ENCODE measurements at regions not wholly inside any gene's neighbourhood (a gene's known extent, or its start where the extent isn't known, plus 50 kb on each side); places are given as distances from the start of the nearest gene placed in this dataset.

DNA sequence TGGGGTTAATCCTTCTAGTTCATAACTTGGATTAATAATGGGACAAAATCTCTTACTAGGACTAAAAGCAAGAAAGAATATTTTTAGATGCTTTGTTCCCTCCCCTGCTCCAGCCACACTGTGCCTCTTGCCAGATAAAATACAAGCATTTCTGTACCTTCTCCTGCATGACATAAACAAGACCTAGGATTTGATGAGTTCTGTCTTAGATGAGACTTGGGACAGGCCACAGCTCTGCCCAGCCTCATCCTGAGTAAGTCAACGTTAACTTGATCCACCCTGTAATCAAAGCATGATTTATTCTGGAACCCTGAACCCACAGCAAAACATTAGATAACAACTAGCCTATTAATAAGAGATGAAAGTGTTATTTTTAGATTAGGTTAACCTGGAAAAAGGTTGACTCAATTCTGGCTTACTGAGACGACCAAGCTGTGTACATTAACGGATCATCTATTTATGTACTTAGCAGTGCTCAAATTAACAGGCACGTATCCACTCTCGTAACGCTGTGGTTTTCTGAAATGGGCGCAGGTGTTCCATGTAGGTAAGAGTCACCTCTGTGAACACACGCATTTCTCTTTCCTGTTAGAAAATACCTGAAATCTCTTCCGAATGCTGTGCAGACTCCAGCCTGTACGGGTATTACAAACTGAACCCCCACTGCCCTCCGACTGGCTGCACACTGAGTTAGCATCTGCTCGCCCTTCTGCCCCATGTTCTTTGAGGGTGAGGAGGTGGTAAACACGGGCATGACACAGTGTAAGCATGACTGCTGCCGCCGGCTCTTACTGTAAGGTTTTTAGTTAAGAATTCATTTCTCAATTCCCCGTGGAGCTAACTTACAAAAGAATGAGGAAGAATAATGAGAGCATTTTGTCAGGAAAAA lies 132.1 kb upstream of the FOXQ1 start:
- no peaks in the 10 kb centered on the region for H3K36me3 Mint-ChIP-seq
- Histone ChIP-seq H3K27me3 (ENCODE audit: control insufficient read depth in 2 of 2, insufficient read depth in 2 of 2, low read length in 2 of 2) (no peaks in the 10 kb centered on the region), H3K4me1 (ENCODE audit: control insufficient read depth in 2 of 2, insufficient read depth in 2 of 2, low read length in 2 of 2) (no peaks in the 10 kb centered on the region), H3K4me3 (ENCODE audit: low read length) (no peak overlapping the region), H3K9me3 (ENCODE audit: control insufficient read depth in 2 of 3, low read length in 3 of 3) (no peaks in the 10 kb centered on the region), H3K36me3 (ENCODE audit: control insufficient read depth in 2 of 3, insufficient read depth in 3 of 3, low read length in 3 of 3) (no peaks in the 10 kb centered on the region), H3K27ac (ENCODE audit: low read depth, low read length) (no peak overlapping the region)
- DNase-seq, result no peak
- no peak overlapping the region for H3K27ac Mint-ChIP-seq
- intact Hi-C loops (cut with micrococcal nuclease), result no loop called here
- ChIA-PET CTCF (interaction anchor here (0.6 kb wide), 1 partner anchor 108 kb away, joined by 4 read pairs; no protein-coding TSS in a partner anchor), POLR2A (no interaction called here)
- no peak overlapping the region for H3K4me3 Mint-ChIP-seq
- no peaks in the 10 kb centered on the region for H3K4me1 Mint-ChIP-seq
- ATAC-seq, result no peak
- H3K9me3 Mint-ChIP-seq, result peaks cover 0 to 4% (median 0%) of the 10 kb centered on the region in 11 donors
- peaks cover 5 to 47% (median 21%) of the 10 kb centered on the region in 5 donors for H3K27me3 Mint-ChIP-seq

DNA sequence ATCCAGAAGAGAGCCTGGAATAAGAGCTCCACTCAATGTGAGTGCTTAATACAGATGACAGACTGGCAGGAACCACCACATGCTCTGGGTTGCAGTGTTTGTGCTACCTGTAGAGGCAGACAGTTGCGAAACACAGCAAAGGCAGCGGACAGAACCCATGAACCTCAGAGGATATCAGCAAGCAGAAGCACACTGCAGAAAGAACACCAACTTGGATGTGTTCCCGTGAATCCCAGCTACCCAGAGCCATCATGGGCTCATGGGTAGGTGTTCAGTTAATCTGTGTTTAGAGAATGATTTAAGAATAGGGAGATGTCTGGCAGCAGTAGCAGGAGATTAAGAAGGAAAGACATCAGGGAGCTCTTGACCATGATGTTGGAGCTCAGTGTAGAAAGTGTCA lies 133.3 kb upstream of the FOXQ1 start:
- no peaks in the 10 kb centered on the region for H3K9me3 ChIP-seq (ENCODE audit: control insufficient read depth in 2 of 3, low read length in 3 of 3)
- no peak for ATAC-seq
- ChIA-PET POLR2A (no interaction called here), CTCF (no interaction called here)
- H3K27me3 Mint-ChIP-seq, result peaks cover 5 to 47% (median 21%) of the 10 kb centered on the region in 5 donors
- no peaks in the 10 kb centered on the region for H3K36me3 Mint-ChIP-seq
- H3K27ac Mint-ChIP-seq, result no peak overlapping the region
- peaks cover 0 to 4% (median 0%) of the 10 kb centered on the region in 11 donors for H3K9me3 Mint-ChIP-seq
- no peak for DNase-seq
- H3K4me1 ChIP-seq (ENCODE audit: control insufficient read depth in 2 of 2, insufficient read depth in 2 of 2, low read length in 2 of 2), result no peaks in the 10 kb centered on the region
- no peaks in the 10 kb centered on the region for H3K4me1 Mint-ChIP-seq
- H3K27me3 ChIP-seq (ENCODE audit: control insufficient read depth in 2 of 2, insufficient read depth in 2 of 2, low read length in 2 of 2), result no peaks in the 10 kb centered on the region
- intact Hi-C loops (cut with micrococcal nuclease), result no loop called here
- no peaks in the 10 kb centered on the region for H3K36me3 ChIP-seq (ENCODE audit: control insufficient read depth in 2 of 3, insufficient read depth in 3 of 3, low read length in 3 of 3)
- H3K27ac ChIP-seq (ENCODE audit: low read depth, low read length), result no peak overlapping the region
- no peak overlapping the region for H3K4me3 ChIP-seq (ENCODE audit: low read length)
- no peak overlapping the region for H3K4me3 Mint-ChIP-seq

DNA sequence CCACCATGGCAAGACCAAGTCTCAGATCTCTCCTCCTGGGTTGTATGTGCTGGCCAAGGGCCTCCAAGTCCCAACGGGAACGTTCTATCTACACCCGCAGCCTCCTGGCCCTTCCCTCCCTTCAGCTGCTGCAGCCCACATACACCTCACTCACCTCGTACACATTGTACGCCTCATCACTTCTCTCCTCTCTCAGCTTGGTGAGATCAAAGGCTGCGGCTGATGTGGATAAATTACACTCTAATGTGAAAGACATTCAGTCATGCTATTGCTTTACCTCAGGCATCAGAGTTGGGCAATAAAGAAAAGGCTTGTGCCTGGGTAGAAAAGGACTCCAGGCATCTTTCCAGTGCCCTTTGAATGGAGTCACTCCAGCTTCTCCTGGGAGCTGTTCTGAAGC lies 135.3 kb upstream of the FOXQ1 start:
- H3K4me3 Mint-ChIP-seq, result no peak overlapping the region
- H3K27me3 Mint-ChIP-seq, result peaks cover 5 to 39% (median 21%) of the 10 kb centered on the region in 5 donors
- CTCF ChIA-PET, result no interaction called here
- POLR2A ChIA-PET, result no interaction called here
- Histone ChIP-seq H3K4me3 (ENCODE audit: low read length) (no peak overlapping the region), H3K4me1 (ENCODE audit: control insufficient read depth in 2 of 2, insufficient read depth in 2 of 2, low read length in 2 of 2) (no peaks in the 10 kb centered on the region), H3K27me3 (ENCODE audit: control insufficient read depth in 2 of 2, insufficient read depth in 2 of 2, low read length in 2 of 2) (no peaks in the 10 kb centered on the region), H3K9me3 (ENCODE audit: control insufficient read depth in 2 of 3, low read length in 3 of 3) (no peaks in the 10 kb centered on the region), H3K27ac (ENCODE audit: low read depth, low read length) (no peak overlapping the region), H3K36me3 (ENCODE audit: control insufficient read depth in 2 of 3, insufficient read depth in 3 of 3, low read length in 3 of 3) (no peaks in the 10 kb centered on the region)
- intact Hi-C loops (cut with micrococcal nuclease), result no loop called here
- no peak overlapping the region for H3K27ac Mint-ChIP-seq
- H3K9me3 Mint-ChIP-seq, result peaks cover 0 to 6% (median 0%) of the 10 kb centered on the region in 11 donors
- no peaks in the 10 kb centered on the region for H3K4me1 Mint-ChIP-seq
- DNase-seq (no peak), ATAC-seq (no peak)
- H3K36me3 Mint-ChIP-seq, result no peaks in the 10 kb centered on the region

DNA sequence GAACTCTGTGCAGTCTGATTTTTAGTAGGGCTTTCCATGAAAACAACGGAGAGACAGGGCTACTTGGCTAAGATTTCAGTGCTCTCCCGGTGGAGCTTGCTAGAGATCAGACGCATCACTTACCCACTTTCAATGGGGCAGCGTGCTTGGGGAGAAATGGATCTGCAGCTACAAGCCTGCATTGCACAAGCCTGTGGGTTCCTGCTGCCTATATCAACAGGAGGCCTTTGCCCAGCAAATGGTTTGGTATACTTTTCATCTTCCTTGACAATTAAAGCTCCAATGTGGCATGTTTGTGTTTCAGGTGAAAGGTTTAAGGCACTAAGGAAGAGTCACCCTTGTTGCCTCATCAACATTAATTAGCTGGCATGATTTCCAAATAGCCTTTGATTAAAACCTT lies 136.0 kb upstream of the FOXQ1 start:
- H3K27ac ChIP-seq (ENCODE audit: low read depth, low read length), result no peak overlapping the region
- intact Hi-C loops (cut with micrococcal nuclease), result no loop called here
- no peak overlapping the region for H3K27ac Mint-ChIP-seq
- no peak overlapping the region for H3K4me3 ChIP-seq (ENCODE audit: low read length)
- no peaks in the 10 kb centered on the region for H3K4me1 Mint-ChIP-seq
- DNase-seq (no peak), ATAC-seq (no peak)
- peaks cover 5 to 36% (median 21%) of the 10 kb centered on the region in 5 donors for H3K27me3 Mint-ChIP-seq
- H3K9me3 Mint-ChIP-seq, result peaks cover 0 to 6% (median 0%) of the 10 kb centered on the region in 11 donors
- H3K36me3 Mint-ChIP-seq, result no peaks in the 10 kb centered on the region
- H3K9me3 ChIP-seq (ENCODE audit: control insufficient read depth in 2 of 3, low read length in 3 of 3), result no peaks in the 10 kb centered on the region
- CTCF ChIA-PET, result no interaction called here
- H3K4me1 ChIP-seq (ENCODE audit: control insufficient read depth in 2 of 2, insufficient read depth in 2 of 2, low read length in 2 of 2), result no peaks in the 10 kb centered on the region
- no peak overlapping the region for H3K4me3 Mint-ChIP-seq
- POLR2A ChIA-PET, result no interaction called here
- no peaks in the 10 kb centered on the region for H3K36me3 ChIP-seq (ENCODE audit: control insufficient read depth in 2 of 3, insufficient read depth in 3 of 3, low read length in 3 of 3)
- no peaks in the 10 kb centered on the region for H3K27me3 ChIP-seq (ENCODE audit: control insufficient read depth in 2 of 2, insufficient read depth in 2 of 2, low read length in 2 of 2)

DNA sequence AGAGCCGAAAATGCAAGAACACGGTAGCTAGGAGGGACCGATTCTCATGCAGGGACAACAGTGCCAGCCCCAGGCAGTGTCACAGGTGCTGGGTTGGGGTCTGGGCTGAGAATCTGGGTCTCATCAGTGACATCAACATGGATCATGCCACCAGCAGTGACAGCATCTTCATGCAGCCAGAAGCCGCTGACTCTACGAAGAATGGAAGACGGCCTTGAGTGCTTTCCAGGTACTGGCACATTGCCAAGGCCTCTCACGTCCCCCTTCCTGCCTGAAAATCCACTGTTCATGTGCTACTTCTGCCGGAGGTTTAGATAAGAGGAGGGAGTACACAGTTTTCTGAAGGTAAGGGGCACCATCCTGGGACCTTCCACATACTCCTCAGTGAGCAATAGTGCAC lies 141.1 kb upstream of the FOXQ1 start:
- intact Hi-C loops (cut with micrococcal nuclease), result no loop called here
- no peak overlapping the region for H3K27ac Mint-ChIP-seq
- POLR2A ChIA-PET, result no interaction called here
- CTCF ChIA-PET, result no interaction called here
- no peak overlapping the region for H3K4me3 ChIP-seq (ENCODE audit: low read length)
- H3K4me1 Mint-ChIP-seq, result no peaks in the 10 kb centered on the region
- peaks cover 0 to 27% (median 15%) of the 10 kb centered on the region in 5 donors for H3K27me3 Mint-ChIP-seq
- no peaks in the 10 kb centered on the region for H3K4me1 ChIP-seq (ENCODE audit: control insufficient read depth in 2 of 2, insufficient read depth in 2 of 2, low read length in 2 of 2)
- H3K9me3 ChIP-seq (ENCODE audit: control insufficient read depth in 2 of 3, low read length in 3 of 3), result no peaks in the 10 kb centered on the region
- H3K36me3 Mint-ChIP-seq, result no peaks in the 10 kb centered on the region
- no peak for ATAC-seq
- H3K4me3 Mint-ChIP-seq, result no peak overlapping the region
- no peak overlapping the region for H3K27ac ChIP-seq (ENCODE audit: low read depth, low read length)
- H3K27me3 ChIP-seq (ENCODE audit: control insufficient read depth in 2 of 2, insufficient read depth in 2 of 2, low read length in 2 of 2), result no peaks in the 10 kb centered on the region
- no peaks in the 10 kb centered on the region for H3K36me3 ChIP-seq (ENCODE audit: control insufficient read depth in 2 of 3, insufficient read depth in 3 of 3, low read length in 3 of 3)
- DNase-seq, result no peak
- H3K9me3 Mint-ChIP-seq, result peaks cover 0 to 6% (median 0%) of the 10 kb centered on the region in 11 donors

DNA sequence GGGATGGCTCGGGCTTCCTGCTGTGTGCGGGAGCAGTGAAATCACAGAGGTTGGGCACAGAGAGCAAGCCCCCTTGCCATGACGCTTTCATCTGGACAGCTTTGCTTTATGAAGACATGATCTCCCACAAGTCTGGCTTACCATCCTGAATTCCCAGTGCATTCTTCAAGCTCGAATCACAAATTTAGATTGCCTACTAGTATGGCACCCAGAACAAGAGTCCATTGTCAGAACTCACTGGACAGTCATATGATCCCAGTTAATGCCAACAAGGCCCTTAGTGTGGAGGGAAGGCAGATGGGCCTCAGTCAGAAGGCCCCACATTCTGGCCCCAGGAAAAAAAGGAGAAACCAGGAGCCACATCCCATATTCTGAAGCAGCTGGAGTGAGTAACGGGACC lies 147.3 kb upstream of the FOXQ1 start:
- ChIA-PET CTCF (no interaction called here), POLR2A (no interaction called here)
- no peak overlapping the region for H3K4me3 Mint-ChIP-seq
- H3K4me3 ChIP-seq (ENCODE audit: low read length), result no peak overlapping the region
- H3K27ac Mint-ChIP-seq, result no peak overlapping the region
- H3K9me3 Mint-ChIP-seq, result no peaks in the 10 kb centered on the region
- no peaks in the 10 kb centered on the region for H3K4me1 ChIP-seq (ENCODE audit: control insufficient read depth in 2 of 2, insufficient read depth in 2 of 2, low read length in 2 of 2)
- no peaks in the 10 kb centered on the region for H3K9me3 ChIP-seq (ENCODE audit: control insufficient read depth in 2 of 3, low read length in 3 of 3)
- no peaks in the 10 kb centered on the region for H3K36me3 Mint-ChIP-seq
- DNase-seq (no peak), ATAC-seq (no peak)
- H3K36me3 ChIP-seq (ENCODE audit: control insufficient read depth in 2 of 3, insufficient read depth in 3 of 3, low read length in 3 of 3), result no peaks in the 10 kb centered on the region
- peaks cover 2 to 41% (median 25%) of the 10 kb centered on the region in 5 donors for H3K27me3 Mint-ChIP-seq
- H3K27ac ChIP-seq (ENCODE audit: low read depth, low read length), result no peak overlapping the region
- peaks cover 0 to 5% (median 0%) of the 10 kb centered on the region in 7 donors for H3K4me1 Mint-ChIP-seq
- H3K27me3 ChIP-seq (ENCODE audit: control insufficient read depth in 2 of 2, insufficient read depth in 2 of 2, low read length in 2 of 2), result no peaks in the 10 kb centered on the region
- intact Hi-C loops (cut with micrococcal nuclease), result no loop called here

DNA sequence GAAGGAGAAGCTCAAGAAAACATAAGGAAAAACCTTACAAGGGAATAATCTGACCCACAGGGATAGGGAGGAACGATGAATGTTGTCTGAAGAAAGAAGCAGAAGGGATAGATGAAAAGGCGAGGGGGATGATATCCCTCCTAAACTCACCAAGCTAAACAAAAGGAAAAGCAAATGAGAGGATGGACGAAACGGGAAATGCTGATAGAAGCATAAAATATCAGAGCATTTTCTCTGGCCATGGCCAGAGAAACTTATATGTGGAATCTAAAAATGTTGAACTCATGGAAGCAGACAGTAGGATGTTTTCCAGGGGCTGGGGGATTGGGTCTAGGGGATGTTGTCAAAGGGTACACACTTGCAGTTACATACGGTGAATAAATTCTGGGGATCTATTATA lies 148.4 kb upstream of the FOXQ1 start:
- ChIA-PET CTCF (no interaction called here), POLR2A (no interaction called here)
- no peaks in the 10 kb centered on the region for H3K27me3 ChIP-seq (ENCODE audit: control insufficient read depth in 2 of 2, insufficient read depth in 2 of 2, low read length in 2 of 2)
- no peak overlapping the region for H3K27ac ChIP-seq (ENCODE audit: low read depth, low read length)
- H3K36me3 Mint-ChIP-seq, result no peaks in the 10 kb centered on the region
- H3K27me3 Mint-ChIP-seq, result peaks cover 2 to 44% (median 30%) of the 10 kb centered on the region in 5 donors
- peaks cover 0 to 8% (median 0%) of the 10 kb centered on the region in 11 donors for H3K9me3 Mint-ChIP-seq
- H3K27ac Mint-ChIP-seq, result no peak overlapping the region
- DNase-seq (no peak), ATAC-seq (no peak)
- H3K4me3 ChIP-seq (ENCODE audit: low read length), result no peak overlapping the region
- peaks cover 0 to 5% (median 0%) of the 10 kb centered on the region in 7 donors for H3K4me1 Mint-ChIP-seq
- H3K9me3 ChIP-seq (ENCODE audit: control insufficient read depth in 2 of 3, low read length in 3 of 3), result no peaks in the 10 kb centered on the region
- H3K4me1 ChIP-seq (ENCODE audit: control insufficient read depth in 2 of 2, insufficient read depth in 2 of 2, low read length in 2 of 2), result no peaks in the 10 kb centered on the region
- intact Hi-C loops (cut with micrococcal nuclease), result no loop called here
- no peak overlapping the region for H3K4me3 Mint-ChIP-seq
- no peaks in the 10 kb centered on the region for H3K36me3 ChIP-seq (ENCODE audit: control insufficient read depth in 2 of 3, insufficient read depth in 3 of 3, low read length in 3 of 3)
